ENCODE measurements at regions not wholly inside any gene's neighbourhood (a gene's known extent, or its start where the extent isn't known, plus 50 kb on each side); places are given as distances from the start of the nearest gene placed in this dataset.

DNA sequence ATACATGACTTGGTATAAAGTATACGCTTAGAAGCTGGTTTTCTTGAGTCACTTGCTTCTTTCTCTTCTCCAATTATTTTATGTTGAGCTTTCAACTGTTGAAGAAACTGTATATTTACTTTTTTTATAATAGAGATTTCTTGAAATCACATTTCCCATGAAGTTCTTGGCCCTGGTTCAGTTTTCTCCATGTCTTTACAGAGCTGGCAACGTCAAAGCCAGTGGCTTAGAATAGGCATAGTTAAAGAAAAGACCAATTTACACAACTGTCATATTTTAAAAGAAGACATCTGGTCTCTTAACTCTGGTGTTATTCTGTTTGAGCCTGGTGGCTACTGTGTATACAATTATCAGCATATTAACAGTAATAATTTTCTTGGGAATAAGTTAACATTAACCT, 1249.3 kb downstream of the CDH12 start:
- 48 to 64% (median 54%) methylated on average over 2 of the region's 2 CpGs for WGBS, 5 donors
- TF ChIP-seq POLR2A (IDR thresholded peaks at IDR 0.05) = no peak
- no peak for TF ChIP-seq POLR2AphosphoS5 (IDR thresholded peaks at IDR 0.05)
- no peak for TF ChIP-seq CTCF (IDR thresholded peaks at IDR 0.05)
- no peaks in the 10 kb centered on the region for H3K9me3 ChIP-seq
- peak in 1 of 2 donors; percentile 10 for DNase-seq
- intact Hi-C loops (cut with DNase I; ENCODE audit: low total_unique reads) = no loop called here
- no peak overlapping the region for H3K4me3 ChIP-seq
- H3K36me3 ChIP-seq = no peaks in the 10 kb centered on the region
- no peaks in the 10 kb centered on the region for H3K4me1 ChIP-seq
- no peaks in the 10 kb centered on the region for H3K27me3 ChIP-seq
- H3K27ac ChIP-seq = no peak overlapping the region

- WGBS, 5 donors = 90 to 97% (median 94%) methylated on average over 2 of the region's 2 CpGs
- Histone ChIP-seq H3K36me3 (no peaks in the 10 kb centered on the region), H3K27me3 (no peaks in the 10 kb centered on the region), H3K27ac (no peak overlapping the region), H3K4me3 (no peak overlapping the region), H3K9me3 (peaks cover 0 to 20% (median 3%) of the 10 kb centered on the region in 4 donors), H3K4me1 (no peaks in the 10 kb centered on the region)
- TF ChIP-seq POLR2AphosphoS5 (IDR thresholded peaks at IDR 0.05) (no peak), EP300 (IDR thresholded peaks at IDR 0.05) (no peak)
- no peak for DNase-seq
- intact Hi-C loops (cut with DNase I; ENCODE audit: low total_unique reads) = no loop called here
These were observed 1258.6 kb downstream of the CDH12 start for GRCh38 chr5:21594566-21594965.

GRCh38 chr5:21593261-21593660, 1259.9 kb downstream of the CDH12 start:
- no peak for TF ChIP-seq POLR2AphosphoS5 (IDR thresholded peaks at IDR 0.05)
- TF ChIP-seq POLR2A (IDR thresholded peaks at IDR 0.05) = no peak
- DNase-seq = no peak

DNA sequence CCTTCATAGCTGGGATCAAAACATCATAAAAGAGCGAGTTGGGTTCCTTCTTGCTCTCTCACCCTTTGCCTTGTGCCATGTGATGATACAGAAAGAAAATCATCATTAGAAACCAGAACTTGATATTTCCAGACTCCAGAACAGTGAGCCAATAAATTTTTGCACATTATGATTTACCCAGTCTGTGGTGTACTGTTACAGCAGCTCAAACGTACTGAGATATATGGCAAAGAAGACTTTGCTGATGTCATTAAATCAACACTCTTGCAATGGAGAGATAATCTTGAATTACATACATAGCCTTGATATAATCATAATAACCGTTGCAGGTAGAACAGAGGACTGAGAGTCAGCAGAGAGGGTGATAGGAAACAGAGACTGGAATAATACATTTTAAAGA, 1271.6 kb downstream of the CDH12 start:
- intact Hi-C loops (cut with DNase I; ENCODE audit: low total_unique reads) = no loop called here
- peaks cover 0 to 10% (median 4%) of the 10 kb centered on the region in 4 donors for H3K36me3 ChIP-seq
- H3K27me3 ChIP-seq = no peaks in the 10 kb centered on the region
- H3K27ac ChIP-seq = no peak overlapping the region
- no peaks in the 10 kb centered on the region for H3K4me1 ChIP-seq
- no peak overlapping the region for H3K4me3 ChIP-seq
- TF ChIP-seq POLR2A (IDR thresholded peaks at IDR 0.05) = no peak
- no peak for TF ChIP-seq EP300 (IDR thresholded peaks at IDR 0.05)
- no peak for TF ChIP-seq CTCF (IDR thresholded peaks at IDR 0.05)
- no peak for TF ChIP-seq POLR2AphosphoS5 (IDR thresholded peaks at IDR 0.05)
- 58 to 68% (median 64%) methylated on average over 3 of the region's 3 CpGs for WGBS, 5 donors
- H3K9me3 ChIP-seq = peaks cover 0 to 6% (median 0%) of the 10 kb centered on the region in 4 donors
- DNase-seq = no peak

More at GRCh38 chr5:21593261-21593660, 1259.9 kb downstream of the CDH12 start:
- H3K9me3 ChIP-seq = peaks cover 0 to 20% (median 2%) of the 10 kb centered on the region in 4 donors
- no peaks in the 10 kb centered on the region for H3K4me1 ChIP-seq
- intact Hi-C loops (cut with DNase I; ENCODE audit: low total_unique reads) = no loop called here
- no peaks in the 10 kb centered on the region for H3K27me3 ChIP-seq
- no peak overlapping the region for H3K27ac ChIP-seq
- no peaks in the 10 kb centered on the region for H3K36me3 ChIP-seq
- H3K4me3 ChIP-seq = no peak overlapping the region

DNA sequence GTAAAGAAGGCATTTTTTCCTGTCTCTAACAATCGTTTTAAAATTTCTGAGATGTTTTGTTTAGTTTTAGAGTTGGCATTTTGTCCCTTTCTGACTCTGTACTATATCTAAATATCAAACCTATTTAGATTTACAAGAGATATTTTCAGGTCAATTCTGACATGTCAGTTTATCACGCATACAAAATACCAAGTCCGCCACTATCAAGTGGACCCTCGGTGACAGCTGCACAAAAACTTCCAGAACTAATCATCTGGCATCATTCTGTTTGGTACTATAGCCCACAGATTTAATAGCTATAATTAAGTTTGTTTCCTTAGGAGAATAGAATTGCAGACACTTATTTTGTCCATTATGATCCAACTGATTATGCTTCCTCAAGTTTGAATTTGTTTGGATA, 1278.2 kb downstream of the CDH12 start:
- Histone ChIP-seq H3K4me3 (no peak overlapping the region), H3K27ac (no peak overlapping the region), H3K36me3 (no peaks in the 10 kb centered on the region), H3K27me3 (no peaks in the 10 kb centered on the region), H3K9me3 (no peaks in the 10 kb centered on the region), H3K4me1 (no peaks in the 10 kb centered on the region)
- 82 to 87% (median 83%) methylated on average over 4 of the region's 4 CpGs for WGBS, 5 donors
- DNase-seq = no peak
- no peak for TF ChIP-seq EP300 (IDR thresholded peaks at IDR 0.05)
- TF ChIP-seq CTCF (IDR thresholded peaks at IDR 0.05) = no peak
- no peak for TF ChIP-seq POLR2A (IDR thresholded peaks at IDR 0.05)
- TF ChIP-seq POLR2AphosphoS5 (IDR thresholded peaks at IDR 0.05) = no peak
- intact Hi-C loops (cut with DNase I; ENCODE audit: low total_unique reads) = no loop called here

Measured in stomach (tissue), 8 donors.